Neural cell (in vitro differentiated cells): ENCODE measurements at regions not wholly inside any gene's neighbourhood (a gene's known extent, or its start where the extent isn't known, plus 50 kb on each side); places are given as distances from the start of the nearest gene placed in this dataset.

Source experiments
- H2AFZ ChIP-seq: fragments of 200-600, 300-800 bp; sonication (generic), shearing (Covaris generic); 2 replicates; pipeline ENCODE4 v1.6.0; 2014; ENCODE audit warnings: low read depth, mild to moderate bottlenecking, antibody characterized with exemption, low read length, moderate library complexity
- H3F3A ChIP-seq: fragments of 200-600 bp; shearing (Covaris generic); 2 replicates; pipeline ENCODE4 v1.6.1; 2016; ENCODE audit warnings: mild to moderate bottlenecking, moderate library complexity, mixed read lengths, antibody characterized with exemption, low read length; ENCODE audit not compliant: insufficient read depth, poor library complexity, severe bottlenecking
- H3K27ac ChIP-seq: fragments of 200-600, 300-800 bp; sonication (generic), shearing (Covaris generic); 2 replicates; pipeline ENCODE4 v1.5.1; 2014; ENCODE audit warnings: mild to moderate bottlenecking, low read length, moderate library complexity
- H3K27me3 ChIP-seq: fragments of 300-800, 200-600 bp; sonication (generic), shearing (Covaris generic); 2 replicates; pipeline ENCODE4 v1.6.0; 2014; ENCODE audit warnings: mild to moderate bottlenecking, low read depth, low read length, moderate library complexity; ENCODE audit not compliant: insufficient read depth
- H3K36me3 ChIP-seq: fragments of 300-800, 200-600 bp; sonication (generic), shearing (Covaris generic); 2 replicates; pipeline ENCODE4 v1.5.1; 2014; ENCODE audit warnings: mild to moderate bottlenecking, antibody characterized with exemption, low read length, moderate library complexity; ENCODE audit not compliant: insufficient read depth
- H3K4me2 ChIP-seq: fragments of 300-800, 200-600 bp; sonication (generic), shearing (Covaris generic); 2 replicates; pipeline ENCODE4 v1.6.0; 2014; ENCODE audit warnings: mild to moderate bottlenecking, low read length
- H3K4me3 ChIP-seq: fragments of 300-800, 200-600 bp; sonication (generic), shearing (Covaris generic); 2 replicates; pipeline ENCODE4 v1.5.1; 2014; ENCODE audit warnings: mild to moderate bottlenecking, low read length, moderate library complexity
- H3K79me2 ChIP-seq: fragments of 200-600 bp; shearing (Covaris generic); replicated peaks from 2 replicates; pipeline ENCODE4 v1.6.0; 2014; ENCODE audit warnings: mild to moderate bottlenecking, low read length, moderate library complexity; ENCODE audit not compliant: insufficient read depth
- H3K9ac ChIP-seq: fragments of 300-800, 200-600 bp; sonication (generic), shearing (Covaris generic); 2 replicates; pipeline ENCODE4 v1.6.1; 2016; ENCODE audit warnings: mild to moderate bottlenecking, low read length, mixed read lengths
- H3K9me2 ChIP-seq: fragments of 200-600 bp; shearing (Covaris generic); 2 replicates; pipeline ENCODE4 v1.6.1; 2016; ENCODE audit warnings: mild to moderate bottlenecking, low read length, mixed read lengths; ENCODE audit not compliant: insufficient read depth
- H3K9me3 ChIP-seq: fragments of 200-600, 300-800 bp; sonication (generic), shearing (Covaris generic); 2 replicates; pipeline ENCODE4 v1.6.1; 2016; ENCODE audit warnings: mild to moderate bottlenecking, mixed run types, low read length, moderate library complexity, mixed read lengths
- H4K20me1 ChIP-seq: fragments of 200-600 bp; shearing (Covaris generic); 2 replicates; pipeline ENCODE4 v1.6.1; 2016; ENCODE audit warnings: mild to moderate bottlenecking, mixed run types; ENCODE audit not compliant: insufficient read depth
- CTCF ChIP-seq: fragments of 450-650 bp; IDR thresholded peaks from 2 replicates; pipeline ENCODE4 v1.5.1; 2014; ENCODE audit warnings: antibody characterized with exemption, mild to moderate bottlenecking, moderate library complexity; ENCODE audit not compliant: poor library complexity, severe bottlenecking
- EP300 ChIP-seq: fragments of 450-650 bp; conservative IDR thresholded peaks from 2 replicates; pipeline ENCODE4 v1.6.1; 2014; ENCODE audit warnings: antibody characterized with exemption, mild to moderate bottlenecking, moderate library complexity; ENCODE audit not compliant: poor library complexity, severe bottlenecking
- EZH2 ChIP-seq: fragments of 200-600, 300-800 bp; shearing (Covaris generic), sonication (generic); IDR thresholded peaks from 2 replicates; pipeline ENCODE4 v1.6.1; 2014; ENCODE audit warnings: antibody characterized with exemption, low read length, borderline replicate concordance, mild to moderate bottlenecking; ENCODE audit not compliant: insufficient read depth, poor library complexity, severe bottlenecking
- MXI1 ChIP-seq: fragments of 450-650 bp; conservative IDR thresholded peaks from 2 replicates; pipeline ENCODE4 v1.6.1; 2014; ENCODE audit warnings: antibody characterized with exemption, mild to moderate bottlenecking; ENCODE audit not compliant: poor library complexity, severe bottlenecking
- POLR2AphosphoS5 ChIP-seq: IDR thresholded peaks from 2 replicates; pipeline ENCODE4 v1.6.1; 2012
- RAD21 ChIP-seq: fragments of 450-650 bp; conservative IDR thresholded peaks from 2 replicates; pipeline ENCODE4 v1.6.1; 2014; ENCODE audit warnings: antibody characterized with exemption, mild to moderate bottlenecking, moderate library complexity
- REST ChIP-seq: IDR thresholded peaks from 2 replicates; pipeline ENCODE4 v1.6.1; 2012; ENCODE audit warnings: borderline replicate concordance
- SMC3 ChIP-seq: fragments of 450-650 bp; conservative IDR thresholded peaks from 2 replicates; pipeline ENCODE4 v1.6.1; 2014; ENCODE audit warnings: antibody characterized with exemption, mild to moderate bottlenecking, moderate library complexity; ENCODE audit not compliant: poor library complexity
- TAF1 ChIP-seq: IDR thresholded peaks from 2 replicates; pipeline ENCODE4 v1.6.1; 2012; ENCODE audit warnings: low read depth

GRCh38 chr6:147005499-147005898 lies 198.7 kb upstream of the STXBP5 start:
- Histone ChIP-seq H3K27me3 (no peaks in the 10 kb centered on the region), H3K27ac (no peak overlapping the region), H3F3A (no peaks in the 10 kb centered on the region), H3K79me2 (no peaks in the 10 kb centered on the region), H3K36me3 (no peaks in the 10 kb centered on the region), H2AFZ (no peak overlapping the region), H3K9me3 (no peaks in the 10 kb centered on the region), H3K4me3 (no peak overlapping the region), H3K9ac (no peak overlapping the region), H3K4me2 (no peak overlapping the region), H4K20me1 (no peaks in the 10 kb centered on the region), H3K9me2 (no peaks in the 10 kb centered on the region)
- TF ChIP-seq SMC3, result no peak
- no peak for TF ChIP-seq MXI1
- no peak for TF ChIP-seq REST
- no peak for TF ChIP-seq POLR2AphosphoS5
- TF ChIP-seq EP300, result no peak
- no peak for TF ChIP-seq EZH2
- TF ChIP-seq CTCF, result no peak
- no peak for TF ChIP-seq RAD21
- no peak for TF ChIP-seq TAF1

- H3F3A ChIP-seq, result no peaks in the 10 kb centered on the region
- no peaks in the 10 kb centered on the region for H3K9me3 ChIP-seq
- no peaks in the 10 kb centered on the region for H3K27me3 ChIP-seq
- H3K4me2 ChIP-seq, result no peak overlapping the region
- no peaks in the 10 kb centered on the region for H3K79me2 ChIP-seq
- H3K27ac ChIP-seq, result no peak overlapping the region
- H4K20me1 ChIP-seq, result no peaks in the 10 kb centered on the region
- no peaks in the 10 kb centered on the region for H3K36me3 ChIP-seq
- TF ChIP-seq EP300 (no peak), POLR2AphosphoS5 (no peak), MXI1 (no peak)
- no peak overlapping the region for H3K4me3 ChIP-seq
- no peak overlapping the region for H2AFZ ChIP-seq
- H3K9me2 ChIP-seq, result no peaks in the 10 kb centered on the region
- no peak overlapping the region for H3K9ac ChIP-seq
Observed at GRCh38 chr6:147007441-147007840, 196.8 kb upstream of the STXBP5 start.

- no peak overlapping the region for H2AFZ ChIP-seq
- no peaks in the 10 kb centered on the region for H3K27me3 ChIP-seq
- no peak overlapping the region for H3K9ac ChIP-seq
- TF ChIP-seq SMC3, result no peak
- TF ChIP-seq CTCF, result no peak
- no peak for TF ChIP-seq MXI1
- no peak for TF ChIP-seq POLR2AphosphoS5
- TF ChIP-seq TAF1, result no peak
- TF ChIP-seq RAD21, result no peak
- TF ChIP-seq EZH2, result no peak
- no peak for TF ChIP-seq EP300
- no peak for TF ChIP-seq REST
- no peaks in the 10 kb centered on the region for H4K20me1 ChIP-seq
- no peaks in the 10 kb centered on the region for H3K79me2 ChIP-seq
- H3K9me3 ChIP-seq, result no peaks in the 10 kb centered on the region
- no peak overlapping the region for H3K4me3 ChIP-seq
- H3K9me2 ChIP-seq, result no peaks in the 10 kb centered on the region
- H3F3A ChIP-seq, result no peaks in the 10 kb centered on the region
- H3K4me2 ChIP-seq, result no peak overlapping the region
- no peak overlapping the region for H3K27ac ChIP-seq
- H3K36me3 ChIP-seq, result no peaks in the 10 kb centered on the region
Observed at GRCh38 chr6:147009358-147009757, 194.9 kb upstream of the STXBP5 start.
